ENCODE measurements at regions not wholly inside any gene's neighbourhood (a gene's known extent, or its start where the extent isn't known, plus 50 kb on each side); places are given as distances from the start of the nearest gene placed in this dataset.

DNA sequence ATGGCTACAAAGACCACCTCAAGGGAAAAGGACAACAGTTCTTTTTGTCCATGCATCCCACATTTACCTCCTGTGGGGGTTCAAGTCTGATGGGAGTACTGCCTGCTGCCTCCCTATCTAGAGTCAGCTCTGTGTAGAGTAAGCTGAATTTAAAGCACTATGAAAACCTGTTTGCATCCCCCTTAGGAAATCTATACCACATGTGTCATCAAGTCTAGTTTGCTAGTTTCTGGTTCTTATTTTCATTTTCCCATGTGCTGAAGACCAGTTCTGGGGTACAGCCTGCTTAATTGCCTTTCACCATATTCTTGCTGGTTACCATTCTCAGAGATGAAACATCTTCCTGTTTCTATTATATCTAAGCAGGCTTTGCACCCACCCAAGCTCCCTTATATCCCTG is 470.3 kb downstream of the MBD2 start:
- Histone ChIP-seq H3K36me3 (no peaks in the 10 kb centered on the region), H3K4me3 (no peak overlapping the region), H3K27me3 (no peaks in the 10 kb centered on the region), H3K9me3 (no peaks in the 10 kb centered on the region), H3K27ac (no peak overlapping the region), H3K4me1 (no peaks in the 10 kb centered on the region)
- DNase-seq = no peak
- intact Hi-C loops (cut with DNase I) = no loop called here
- TF ChIP-seq, protein P1, sequence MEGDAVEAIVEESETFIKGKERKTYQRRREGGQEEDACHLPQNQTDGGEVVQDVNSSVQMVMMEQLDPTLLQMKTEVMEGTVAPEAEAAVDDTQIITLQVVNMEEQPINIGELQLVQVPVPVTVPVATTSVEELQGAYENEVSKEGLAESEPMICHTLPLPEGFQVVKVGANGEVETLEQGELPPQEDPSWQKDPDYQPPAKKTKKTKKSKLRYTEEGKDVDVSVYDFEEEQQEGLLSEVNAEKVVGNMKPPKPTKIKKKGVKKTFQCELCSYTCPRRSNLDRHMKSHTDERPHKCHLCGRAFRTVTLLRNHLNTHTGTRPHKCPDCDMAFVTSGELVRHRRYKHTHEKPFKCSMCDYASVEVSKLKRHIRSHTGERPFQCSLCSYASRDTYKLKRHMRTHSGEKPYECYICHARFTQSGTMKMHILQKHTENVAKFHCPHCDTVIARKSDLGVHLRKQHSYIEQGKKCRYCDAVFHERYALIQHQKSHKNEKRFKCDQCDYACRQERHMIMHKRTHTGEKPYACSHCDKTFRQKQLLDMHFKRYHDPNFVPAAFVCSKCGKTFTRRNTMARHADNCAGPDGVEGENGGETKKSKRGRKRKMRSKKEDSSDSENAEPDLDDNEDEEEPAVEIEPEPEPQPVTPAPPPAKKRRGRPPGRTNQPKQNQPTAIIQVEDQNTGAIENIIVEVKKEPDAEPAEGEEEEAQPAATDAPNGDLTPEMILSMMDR (IDR thresholded peaks at IDR 0.05) = no peak
- TF ChIP-seq POLR2A (IDR thresholded peaks at IDR 0.05) (no peak), POLR2AphosphoS5 (IDR thresholded peaks at IDR 0.05) (no peak), EP300 (IDR thresholded peaks at IDR 0.05) (no peak)

DNA sequence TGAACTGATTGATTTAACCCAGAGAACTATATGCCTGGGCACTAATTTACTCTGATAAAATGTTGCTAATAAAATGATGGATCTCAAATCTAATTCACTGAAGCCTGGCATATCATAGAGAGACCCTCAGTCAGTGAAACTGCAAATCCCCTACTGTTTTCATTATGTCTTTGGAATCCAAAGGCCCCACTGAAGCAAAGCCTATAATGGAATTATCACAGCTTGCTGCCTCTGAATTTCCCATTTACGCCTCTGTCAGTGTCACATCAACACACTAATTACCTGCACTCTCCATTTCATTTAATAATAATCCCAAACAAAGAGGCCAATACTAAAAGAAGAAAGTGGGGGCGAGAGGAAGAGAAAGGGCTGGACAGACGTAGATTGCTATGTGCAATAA is 470.9 kb downstream of the MBD2 start:
- Histone ChIP-seq H3K27ac (no peak overlapping the region), H3K4me1 (no peaks in the 10 kb centered on the region), H3K4me3 (no peak overlapping the region), H3K36me3 (no peaks in the 10 kb centered on the region), H3K27me3 (no peaks in the 10 kb centered on the region), H3K9me3 (no peaks in the 10 kb centered on the region)
- TF ChIP-seq POLR2A (IDR thresholded peaks at IDR 0.05) (no peak), EP300 (IDR thresholded peaks at IDR 0.05) (no peak), POLR2AphosphoS5 (IDR thresholded peaks at IDR 0.05) (no peak)
- TF ChIP-seq, protein P1 (IDR thresholded peaks at IDR 0.05) = no peak
- intact Hi-C loops (cut with DNase I) = no loop called here
- DNase-seq = no peak
- WGBS, 2 donors = 83 to 85% methylated on average over 3 of the region's 3 CpGs

DNA sequence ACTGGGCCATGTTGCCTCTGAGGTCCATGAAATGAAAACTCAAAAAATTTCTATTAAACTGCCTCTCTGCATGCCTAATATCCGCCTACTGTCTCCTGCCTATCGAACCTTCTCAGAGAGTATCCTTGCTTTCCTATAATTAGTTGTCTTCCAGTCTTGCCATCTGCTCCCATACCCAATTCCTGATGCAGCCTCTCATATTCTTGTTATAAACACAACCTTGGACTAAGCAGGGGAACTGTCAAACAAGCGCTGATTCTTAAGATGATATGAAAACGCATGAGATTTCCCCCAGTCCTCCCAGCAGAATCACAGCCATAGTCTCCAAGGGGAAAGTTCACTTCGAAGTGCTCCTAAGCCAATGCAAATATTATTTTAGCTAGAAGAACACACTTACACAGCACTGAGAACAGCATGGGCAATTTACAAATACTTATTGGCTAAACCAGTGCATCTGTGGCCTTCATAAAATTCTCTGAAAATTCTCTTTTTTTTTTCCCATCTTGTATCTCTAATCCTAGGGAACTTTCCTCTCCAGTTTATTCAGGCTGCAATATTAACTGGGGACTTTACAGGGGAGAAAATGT is 471.6 kb downstream of the MBD2 start:
- Histone ChIP-seq H3K9me3 (no peaks in the 10 kb centered on the region), H3K4me3 (no peak overlapping the region), H3K27me3 (no peaks in the 10 kb centered on the region), H3K36me3 (no peaks in the 10 kb centered on the region), H3K4me1 (no peaks in the 10 kb centered on the region), H3K27ac (no peak overlapping the region)
- TF ChIP-seq, protein P1 (IDR thresholded peaks at IDR 0.05) = no peak
- TF ChIP-seq POLR2AphosphoS5 (IDR thresholded peaks at IDR 0.05) (no peak), EP300 (IDR thresholded peaks at IDR 0.05) (no peak), POLR2A (IDR thresholded peaks at IDR 0.05) (no peak)
- intact Hi-C loops (cut with DNase I) = no loop called here
- 36 to 55% methylated on average over 5 of the region's 5 CpGs for whole genome bisulfite sequencing, 2 donors
- DNase-seq = no peak

DNA sequence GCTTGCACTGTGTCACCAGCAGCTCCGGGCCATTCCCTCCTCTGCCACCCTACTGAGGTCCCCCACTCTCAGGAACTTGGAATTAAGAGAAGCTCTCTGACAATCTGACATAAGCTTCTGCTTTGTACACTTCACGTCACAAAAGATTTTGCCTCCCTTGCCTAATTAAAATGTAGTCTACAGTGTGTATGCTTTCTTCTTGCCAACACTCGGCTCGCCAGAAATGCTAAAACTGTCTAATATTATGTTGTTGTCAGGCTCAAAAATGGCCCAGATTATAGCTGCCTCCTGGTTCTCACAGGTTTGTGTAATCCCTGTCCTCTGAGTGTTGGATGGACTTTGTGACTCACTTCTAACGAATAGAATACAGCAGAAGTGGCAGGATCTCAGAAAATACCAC is 474.7 kb downstream of the MBD2 start:
- H3K36me3 ChIP-seq = no peaks in the 10 kb centered on the region
- TF ChIP-seq POLR2A (IDR thresholded peaks at IDR 0.05) = no peak
- no peak for TF ChIP-seq POLR2AphosphoS5 (IDR thresholded peaks at IDR 0.05)
- TF ChIP-seq, protein P1 (IDR thresholded peaks at IDR 0.05) = no peak
- TF ChIP-seq EP300 (IDR thresholded peaks at IDR 0.05) = no peak
- no peak overlapping the region for H3K27ac ChIP-seq
- DNase-seq = no peak
- H3K4me1 ChIP-seq = no peaks in the 10 kb centered on the region
- no peaks in the 10 kb centered on the region for H3K27me3 ChIP-seq
- WGBS, 2 donors = 91 to 94% methylated on average over 5 of the region's 5 CpGs
- intact Hi-C loops (cut with DNase I) = no loop called here
- no peak overlapping the region for H3K4me3 ChIP-seq
- H3K9me3 ChIP-seq = no peaks in the 10 kb centered on the region

DNA sequence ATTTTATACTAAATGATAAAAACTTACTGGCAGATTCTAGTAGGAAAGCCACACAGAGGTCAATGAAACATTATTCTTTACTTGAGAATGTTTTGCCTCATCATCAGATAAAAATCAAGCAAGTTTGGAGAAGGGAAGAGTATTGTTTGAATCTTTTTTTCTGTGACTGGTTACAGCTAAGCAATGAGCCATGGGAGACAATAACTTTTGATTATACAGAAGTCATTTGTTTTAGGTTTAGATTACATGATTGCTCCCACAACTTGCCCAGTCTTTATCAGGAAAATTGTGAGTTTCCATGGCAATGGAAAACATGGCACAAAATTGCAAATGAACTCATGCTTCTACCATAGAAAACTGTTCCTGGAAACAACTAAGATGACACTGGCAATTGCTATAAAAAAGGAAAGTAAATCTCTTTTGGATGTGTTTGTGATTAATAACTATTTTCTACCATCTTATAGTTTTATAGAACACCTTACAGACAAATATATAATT is 476.8 kb downstream of the MBD2 start:
- Histone ChIP-seq H3K27ac (no peak overlapping the region), H3K27me3 (no peaks in the 10 kb centered on the region), H3K4me1 (no peaks in the 10 kb centered on the region), H3K36me3 (no peaks in the 10 kb centered on the region), H3K4me3 (no peak overlapping the region), H3K9me3 (no peaks in the 10 kb centered on the region)
- no peak for TF ChIP-seq POLR2AphosphoS5 (IDR thresholded peaks at IDR 0.05)
- no peak for TF ChIP-seq EP300 (IDR thresholded peaks at IDR 0.05)
- TF ChIP-seq, protein P1 (IDR thresholded peaks at IDR 0.05) = no peak
- no peak for TF ChIP-seq POLR2A (IDR thresholded peaks at IDR 0.05)
- no peak for DNase-seq
- intact Hi-C loops (cut with DNase I) = no loop called here
